SK-N-SH (cell line): ENCODE measurements at regions not wholly inside any gene's neighbourhood (a gene's known extent, or its start where the extent isn't known, plus 50 kb on each side); places are given as distances from the start of the nearest gene placed in this dataset.

Source experiments
- CTCF ChIA-PET: fragments of 300-600, 350-600 bp; formaldehyde crosslinking; extraction: SDS; loops from one replicate; lab custom pipeline; 2021; lab: Yijun Ruan, JAX
- POLR2A ChIA-PET: fragments of 350-600 bp; sonication (Branson Sonifier 250); formaldehyde crosslinking; extraction: SDS; loops from one replicate; lab custom pipeline; 2020; ENCODE audit warnings: antibody characterized with exemption, inconsistent platforms; lab: Yijun Ruan, JAX
- DNase-seq: peaks from one replicate; pipeline ENCODE4 v3.0.0; 2012
- H2AFZ ChIP-seq: fragments of 200-600 bp; sonication (generic); 2 replicates; pipeline ENCODE4 v1.8.1; 2016; ENCODE audit warnings: antibody characterized with exemption, mild to moderate bottlenecking, low read depth
- H3F3A ChIP-seq: fragments of 200-600 bp; sonication (generic); replicated peaks from 2 replicates; pipeline ENCODE3; 2016; ENCODE audit warnings: antibody characterized with exemption, mild to moderate bottlenecking; ENCODE audit not compliant: insufficient read depth
- H3K27ac ChIP-seq, 2 experiments: fragments of 200-500 bp in 1 of 2; fragments of 200-600 bp in 1 of 2; sonication (Bioruptor generic) in 1 of 2; sonication (generic), shearing (Covaris generic) in 1 of 2; 2 replicates each; pipeline versions ENCODE4 v1.5.1 to v1.6.1; 2014 to 2016; ENCODE audit warnings: low read depth in 2 of 2, inconsistent platforms in 1 of 2, low read length in 1 of 2, mild to moderate bottlenecking in 1 of 2, mixed read lengths in 1 of 2
- H3K27me3 ChIP-seq: fragments of 200-600 bp; sonication (generic), shearing (Covaris generic); 2 replicates; pipeline ENCODE4 v1.6.1; 2016; ENCODE audit warnings: mixed run types; ENCODE audit not compliant: insufficient read depth
- H3K36me3 ChIP-seq, 2 experiments: fragments of 200-500 bp in 1 of 2; fragments of 200-600 bp in 1 of 2; sonication (Bioruptor generic) in 1 of 2; sonication (generic) in 1 of 2; replicated peaks in 1 of 2; 2 replicates each; pipeline versions ENCODE3 to v1.5.1; 2014 to 2016; ENCODE audit warnings: low read length in 1 of 2, mild to moderate bottlenecking in 1 of 2; ENCODE audit not compliant: insufficient read depth in 2 of 2, control insufficient read depth in 1 of 2
- H3K4me1 ChIP-seq, 2 experiments: fragments of 200-500 bp in 1 of 2; fragments of 200-600 bp in 1 of 2; sonication (Bioruptor generic) in 1 of 2; sonication (generic), shearing (Covaris generic) in 1 of 2; 2 replicates each; pipeline versions ENCODE4 v1.5.1 to v1.6.1; 2014 to 2016; ENCODE audit warnings: low read depth in 1 of 2, low read length in 1 of 2, mixed run types in 1 of 2; ENCODE audit not compliant: insufficient read depth in 2 of 2, control insufficient read depth in 1 of 2
- H3K4me2 ChIP-seq: fragments of 200-600 bp; sonication (generic), shearing (Covaris generic); 2 replicates; pipeline ENCODE4 v1.6.1; 2017; ENCODE audit warnings: mixed run types
- H3K4me3 ChIP-seq, 2 experiments: fragments of 200-500 bp in 1 of 2; fragments of 200-600 bp in 1 of 2; sonication (Bioruptor generic) in 1 of 2; sonication (generic), shearing (Covaris generic) in 1 of 2; 2 replicates each; pipeline versions ENCODE4 v1.5.1 to v1.8.1; 2014 to 2016; ENCODE audit warnings: low read depth in 2 of 2, inconsistent platforms in 1 of 2, low read length in 1 of 2, mild to moderate bottlenecking in 1 of 2, mixed read lengths in 1 of 2, moderate library complexity in 1 of 2
- H3K79me2 ChIP-seq: fragments of 200-600 bp; sonication (generic); 2 replicates; pipeline ENCODE4 v1.8.1; 2017; ENCODE audit warnings: mild to moderate bottlenecking; ENCODE audit not compliant: insufficient read depth
- H3K9ac ChIP-seq: fragments of 200-600 bp; sonication (generic); 2 replicates; pipeline ENCODE4 v1.6.1; 2017; ENCODE audit warnings: mixed run types
- H3K9me2 ChIP-seq: fragments of 200-600 bp; sonication (generic); 2 replicates; pipeline ENCODE4 v1.6.1; 2017; ENCODE audit warnings: mixed run types
- H3K9me3 ChIP-seq: fragments of 200-600 bp; sonication (generic); 2 replicates; pipeline ENCODE4 v1.6.1; 2017; ENCODE audit warnings: mixed run types, mild to moderate bottlenecking, moderate library complexity
- H4K20me1 ChIP-seq: fragments of 200-600 bp; sonication (generic); 2 replicates; pipeline ENCODE4 v1.6.1; 2017; ENCODE audit warnings: mild to moderate bottlenecking, mixed run types; ENCODE audit not compliant: insufficient read depth
- ELF1 ChIP-seq: IDR thresholded peaks from 2 replicates; pipeline ENCODE4 v1.4.0; 2012
- EZH2phosphoT487 ChIP-seq: fragments of 200-600 bp; sonication (generic); IDR thresholded peaks from 2 replicates; pipeline ENCODE4 v1.6.1; 2017; ENCODE audit warnings: low read depth, mixed run types, mild to moderate bottlenecking, antibody characterized with exemption, moderate library complexity, borderline replicate concordance
- FOSL2 ChIP-seq: IDR thresholded peaks from 2 replicates; pipeline ENCODE4 v1.4.0; 2012; ENCODE audit warnings: low read depth, mild to moderate bottlenecking, moderate library complexity, borderline replicate concordance
- FOXM1 ChIP-seq: IDR thresholded peaks from 2 replicates; pipeline ENCODE4 v1.4.0; 2012; ENCODE audit warnings: low read depth, mild to moderate bottlenecking
- GABPA ChIP-seq: IDR thresholded peaks from 2 replicates; pipeline ENCODE4 v1.4.0; 2012; ENCODE audit warnings: low read depth, mild to moderate bottlenecking
- JUND ChIP-seq: IDR thresholded peaks from 2 replicates; pipeline ENCODE4 v1.4.0; 2012
- MAX ChIP-seq: IDR thresholded peaks from 2 replicates; pipeline ENCODE4 v1.4.0; 2012; ENCODE audit warnings: low read depth
- MEF2A ChIP-seq: IDR thresholded peaks from 2 replicates; pipeline ENCODE4 v1.4.0; 2012; ENCODE audit warnings: low read depth, borderline replicate concordance
- NFIC ChIP-seq: IDR thresholded peaks from 2 replicates; pipeline ENCODE4 v1.4.0; 2012; ENCODE audit warnings: borderline replicate concordance
- NRF1 ChIP-seq: IDR thresholded peaks from 2 replicates; pipeline ENCODE4 v1.6.1; 2012; ENCODE audit warnings: low read depth, mild to moderate bottlenecking, low read length
- RCOR1 ChIP-seq: fragments of 150-350 bp; IDR thresholded peaks from 2 replicates; pipeline ENCODE4 v1.6.1; 2017; ENCODE audit warnings: antibody characterized with exemption, low read length
- REST ChIP-seq: IDR thresholded peaks from 2 replicates; pipeline ENCODE4 v1.6.1; 2012; ENCODE audit warnings: mild to moderate bottlenecking, low read depth, low read length, moderate library complexity
- SIN3A ChIP-seq: IDR thresholded peaks from 2 replicates; pipeline ENCODE4 v1.6.1; 2012; ENCODE audit warnings: low read depth, mild to moderate bottlenecking, low read length, moderate library complexity, borderline replicate concordance
- SMC3 ChIP-seq: IDR thresholded peaks from 2 replicates; pipeline ENCODE4 v1.6.1; 2012; ENCODE audit warnings: low read depth, low read length, improper control_type of control experiment
- TAF1 ChIP-seq: IDR thresholded peaks from 2 replicates; pipeline ENCODE4 v1.6.1; 2012; ENCODE audit warnings: low read depth, mild to moderate bottlenecking, low read length, moderate library complexity, borderline replicate concordance
- TEAD4 ChIP-seq: IDR thresholded peaks from 2 replicates; pipeline ENCODE4 v1.4.0; 2012; ENCODE audit warnings: mild to moderate bottlenecking, borderline replicate concordance; ENCODE audit not compliant: insufficient read depth
- USF1 ChIP-seq: IDR thresholded peaks from 2 replicates; pipeline ENCODE4 v1.4.0; 2012; ENCODE audit warnings: low read depth, borderline replicate concordance
- YY1 ChIP-seq: IDR thresholded peaks from 2 replicates; pipeline ENCODE4 v1.4.0; 2012; ENCODE audit warnings: low read depth, mild to moderate bottlenecking
- ZBTB33 ChIP-seq: IDR thresholded peaks from 2 replicates; pipeline ENCODE4 v1.4.0; 2012; ENCODE audit warnings: low read depth, borderline replicate concordance
- WGBS: methylation state at CpG from one replicate; pipeline ENCODE4 v1.1.6; 2017; ENCODE audit warnings: low lambda C conversion rate; 5-methylcytosine and 5-hydroxymethylcytosine counted together

GRCh38 chr2:67499989-67500388 is 102.9 kb downstream of the ETAA1 start:
- no peak overlapping the region for H2AFZ ChIP-seq
- no peaks in the 10 kb centered on the region for H3K9me3 ChIP-seq
- H3K36me3 ChIP-seq, result no peaks in the 10 kb centered on the region
- no peak for DNase-seq
- no peaks in the 10 kb centered on the region for H3K27me3 ChIP-seq
- H3K79me2 ChIP-seq, result no peaks in the 10 kb centered on the region
- ChIA-PET POLR2A (no interaction called here), CTCF (interaction anchor here (0.6 kb wide), 1 partner anchor 12 kb away, joined by 3 read pairs; no protein-coding TSS in a partner anchor)
- H3F3A ChIP-seq, result no peaks in the 10 kb centered on the region
- no peak overlapping the region for H3K9ac ChIP-seq
- no peak overlapping the region for H3K4me2 ChIP-seq
- no peaks in the 10 kb centered on the region for H3K9me2 ChIP-seq
- TF ChIP-seq EZH2phosphoT487 (no peak), MAX (no peak), NRF1 (no peak), USF1 (no peak), JUND (no peak), GABPA (no peak), REST (no peak), SMC3 (no peak), MEF2A (no peak), RCOR1 (no peak), ZBTB33 (no peak), TAF1 (no peak), NFIC (no peak), FOXM1 (no peak), SIN3A (no peak), TEAD4 (no peak), ELF1 (no peak), YY1 (no peak), FOSL2 (no peak)
- 71% methylated on average over 4 of the region's 4 CpGs for WGBS
- H3K4me3 ChIP-seq, result no peak overlapping the region
- H3K4me1 ChIP-seq, result peaks cover 0 to 12% of the 10 kb centered on the region in 2 experiments; a peak in 1 of 4 replicates
- H3K27ac ChIP-seq, result no peak overlapping the region
- no peaks in the 10 kb centered on the region for H4K20me1 ChIP-seq
